WTC11 (cell line): ENCODE measurements at regions not wholly inside any gene's neighbourhood (a gene's known extent, or its start where the extent isn't known, plus 50 kb on each side); places are given as distances from the start of the nearest gene placed in this dataset.
"Not testable (repeated sequence)": the region's sequence is repeated elsewhere in the genome, so short reads cannot be mapped to it uniquely, and the experiment has no call there.

ENCODE experiments used
- AR ChIP-seq: fragments of 250-450 bp; sonication (Bioruptor Pico); IDR thresholded peaks from 2 replicates; pipeline ENCODE4 v1.9.0; 2021; ENCODE audit warnings: mild to moderate bottlenecking
- CTCF ChIP-seq: fragments of 200-600 bp; IDR thresholded peaks from 2 replicates; pipeline ENCODE4 v1.8.0; 2022; ENCODE audit warnings: antibody characterized with exemption
- E2F4 ChIP-seq: sonication (generic); formaldehyde crosslinking; IDR thresholded peaks from 2 replicates; pipeline ENCODE4 v1.8.1; 2022; ENCODE audit warnings: low read depth, mild to moderate bottlenecking, moderate library complexity, missing genetic modification reagents, borderline replicate concordance
- E2F5 ChIP-seq: sonication (generic); formaldehyde crosslinking; IDR thresholded peaks from 2 replicates; pipeline ENCODE4 v1.8.1; 2022; ENCODE audit warnings: mild to moderate bottlenecking, moderate library complexity, missing genetic modification reagents
- ETV6 ChIP-seq: sonication (generic); formaldehyde crosslinking; IDR thresholded peaks from 2 replicates; pipeline ENCODE4 v1.8.1; 2022; ENCODE audit warnings: mild to moderate bottlenecking, missing genetic modification reagents
- FOXJ3 ChIP-seq: sonication (generic); formaldehyde crosslinking; IDR thresholded peaks from 2 replicates; pipeline ENCODE4 v1.9.0; 2021; ENCODE audit warnings: missing genetic modification reagents, mild to moderate bottlenecking, borderline replicate concordance
- MAX ChIP-seq: sonication (generic); formaldehyde crosslinking; IDR thresholded peaks from 2 replicates; pipeline ENCODE4 v1.8.0; 2022; ENCODE audit warnings: mild to moderate bottlenecking, missing genetic modification reagents
- MLX ChIP-seq: sonication (generic); formaldehyde crosslinking; IDR thresholded peaks from 2 replicates; pipeline ENCODE4 v1.8.1; 2023; ENCODE audit warnings: mild to moderate bottlenecking, missing genetic modification reagents, moderate library complexity
- SP1 ChIP-seq: sonication (generic); formaldehyde crosslinking; conservative IDR thresholded peaks from 2 replicates; pipeline ENCODE4 v1.8.1; 2022; ENCODE audit warnings: missing genetic modification reagents
- USF2 ChIP-seq: sonication (generic); formaldehyde crosslinking; IDR thresholded peaks from 2 replicates; pipeline ENCODE4 v1.8.1; 2023; ENCODE audit warnings: mild to moderate bottlenecking, missing genetic modification reagents, moderate library complexity
- ZNF232 ChIP-seq: sonication (generic); formaldehyde crosslinking; IDR thresholded peaks from 2 replicates; pipeline ENCODE4 v1.8.0; 2022; ENCODE audit warnings: mild to moderate bottlenecking, missing genetic modification reagents
- ZNF263 ChIP-seq: sonication (generic); formaldehyde crosslinking; IDR thresholded peaks from 2 replicates; pipeline ENCODE4 v1.8.1; 2022; ENCODE audit warnings: low read depth, mild to moderate bottlenecking, moderate library complexity, missing genetic modification reagents

GRCh38 chr10:118932154-118932553 is 97.4 kb upstream of the NANOS1 start:
- not testable (repeated sequence) for TF ChIP-seq ZNF232; CTCF; MLX (CRISPR knock-in tag); ZNF263 (CRISPR knock-in tag); USF2; ETV6 (CRISPR knock-in tag); AR (CRISPR knock-in tag); MAX (CRISPR knock-in tag); E2F5; FOXJ3; E2F4 (CRISPR knock-in tag); SP1 (CRISPR knock-in tag)
